Chondrocyte (in vitro differentiated cells): ENCODE measurements at regions not wholly inside any gene's neighbourhood (a gene's known extent, or its start where the extent isn't known, plus 50 kb on each side); places are given as distances from the start of the nearest gene placed in this dataset.

Experiments used
- DNase-seq: peaks from one replicate; pipeline ENCODE4 v3.0.0; 2021; ENCODE audit warnings: mixed read lengths, low spot score
- H3K27ac Mint-ChIP-seq: one replicate; pipeline ENCODE4 v1.8.0; 2021; ENCODE audit warnings: mild to moderate bottlenecking, moderate library complexity, mixed read lengths; ENCODE audit not compliant: unreplicated experiment
- H3K27me3 Mint-ChIP-seq: 2 replicates; pipeline ENCODE4 v1.8.0; 2021; ENCODE audit warnings: low read depth, mixed read lengths
- H3K36me3 Mint-ChIP-seq: 2 replicates; pipeline ENCODE4 v1.8.0; 2021; ENCODE audit warnings: low read depth, mixed read lengths
- H3K4me1 Mint-ChIP-seq: 2 replicates; pipeline ENCODE4 v1.8.0; 2021; ENCODE audit warnings: low read depth, mild to moderate bottlenecking, mixed read lengths
- H3K4me3 Mint-ChIP-seq: one replicate; pipeline ENCODE4 v1.8.0; 2021; ENCODE audit warnings: mild to moderate bottlenecking, moderate library complexity, mixed read lengths; ENCODE audit not compliant: unreplicated experiment
- H3K9me3 Mint-ChIP-seq: 2 replicates; pipeline ENCODE4 v1.8.0; 2021; ENCODE audit warnings: low read depth, mixed read lengths
- TF ChIP-seq, protein P1 (sequence below): fragments of 200-600 bp; sonication (generic); IDR thresholded peaks from 2 replicates; pipeline ENCODE4 v1.5.0; 2021; ENCODE audit warnings: antibody characterized with exemption, mild to moderate bottlenecking, moderate library complexity

DNA sequence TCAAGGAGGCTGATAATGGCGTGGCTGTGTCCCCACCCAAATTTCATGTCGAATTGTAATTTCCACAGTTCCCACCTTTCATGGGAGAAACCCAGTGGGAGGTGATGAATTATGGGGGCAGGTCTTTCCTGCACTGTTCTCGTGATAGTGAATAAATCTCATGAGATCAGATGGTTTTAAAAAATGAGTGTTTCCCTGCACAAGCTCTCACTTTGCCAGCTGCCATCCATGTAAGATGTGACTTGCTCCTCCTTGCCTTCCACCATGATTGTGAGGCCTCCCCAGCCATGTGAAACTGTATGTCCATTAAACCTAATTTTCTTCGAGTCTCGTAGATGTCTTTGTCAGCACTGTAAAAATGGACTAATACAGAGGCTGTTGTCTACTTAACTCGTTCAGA lies 488.3 kb downstream of the SPRY1 start:
- peaks cover 2% of the 10 kb centered on the region for H3K36me3 Mint-ChIP-seq
- DNase-seq = no peak
- H3K4me1 Mint-ChIP-seq = peaks cover 4% of the 10 kb centered on the region

GRCh38 chr4:123889507-123889906 lies 492.9 kb downstream of the SPRY1 start:
- TF ChIP-seq, protein P1, sequence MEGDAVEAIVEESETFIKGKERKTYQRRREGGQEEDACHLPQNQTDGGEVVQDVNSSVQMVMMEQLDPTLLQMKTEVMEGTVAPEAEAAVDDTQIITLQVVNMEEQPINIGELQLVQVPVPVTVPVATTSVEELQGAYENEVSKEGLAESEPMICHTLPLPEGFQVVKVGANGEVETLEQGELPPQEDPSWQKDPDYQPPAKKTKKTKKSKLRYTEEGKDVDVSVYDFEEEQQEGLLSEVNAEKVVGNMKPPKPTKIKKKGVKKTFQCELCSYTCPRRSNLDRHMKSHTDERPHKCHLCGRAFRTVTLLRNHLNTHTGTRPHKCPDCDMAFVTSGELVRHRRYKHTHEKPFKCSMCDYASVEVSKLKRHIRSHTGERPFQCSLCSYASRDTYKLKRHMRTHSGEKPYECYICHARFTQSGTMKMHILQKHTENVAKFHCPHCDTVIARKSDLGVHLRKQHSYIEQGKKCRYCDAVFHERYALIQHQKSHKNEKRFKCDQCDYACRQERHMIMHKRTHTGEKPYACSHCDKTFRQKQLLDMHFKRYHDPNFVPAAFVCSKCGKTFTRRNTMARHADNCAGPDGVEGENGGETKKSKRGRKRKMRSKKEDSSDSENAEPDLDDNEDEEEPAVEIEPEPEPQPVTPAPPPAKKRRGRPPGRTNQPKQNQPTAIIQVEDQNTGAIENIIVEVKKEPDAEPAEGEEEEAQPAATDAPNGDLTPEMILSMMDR = no peak
- peaks cover 29% of the 10 kb centered on the region for H3K4me1 Mint-ChIP-seq
- H3K36me3 Mint-ChIP-seq = peaks cover 2% of the 10 kb centered on the region
- peaks cover 5% of the 10 kb centered on the region for H3K9me3 Mint-ChIP-seq
- H3K27ac Mint-ChIP-seq = no peak overlapping the region
- no peak for DNase-seq
- no peak overlapping the region for H3K4me3 Mint-ChIP-seq
- no peaks in the 10 kb centered on the region for H3K27me3 Mint-ChIP-seq

More for the DNA sequence above, 488.3 kb downstream of the SPRY1 start:
- H3K9me3 Mint-ChIP-seq = peaks cover 6% of the 10 kb centered on the region
- no peak overlapping the region for H3K27ac Mint-ChIP-seq
- TF ChIP-seq, protein P1 = no peak
- H3K4me3 Mint-ChIP-seq = no peak overlapping the region
- H3K27me3 Mint-ChIP-seq = no peaks in the 10 kb centered on the region

- no peak for DNase-seq
- no peaks in the 10 kb centered on the region for H3K9me3 Mint-ChIP-seq
- H3K36me3 Mint-ChIP-seq = no peaks in the 10 kb centered on the region
- no peaks in the 10 kb centered on the region for H3K27me3 Mint-ChIP-seq
- TF ChIP-seq, protein P1 = no peak
- peaks cover 29% of the 10 kb centered on the region for H3K4me1 Mint-ChIP-seq
- H3K4me3 Mint-ChIP-seq = no peak overlapping the region
- no peak overlapping the region for H3K27ac Mint-ChIP-seq
Measured at GRCh38 chr4:123890889-123891288, 494.3 kb downstream of the SPRY1 start.

- no peak overlapping the region for H3K4me3 Mint-ChIP-seq
- no peak for DNase-seq
- no peak overlapping the region for H3K27ac Mint-ChIP-seq
- H3K4me1 Mint-ChIP-seq = peaks cover 33% of the 10 kb centered on the region
- no peaks in the 10 kb centered on the region for H3K27me3 Mint-ChIP-seq
- no peaks in the 10 kb centered on the region for H3K36me3 Mint-ChIP-seq
- TF ChIP-seq, protein P1 = no peak
- no peaks in the 10 kb centered on the region for H3K9me3 Mint-ChIP-seq
Measured at GRCh38 chr4:123891881-123892280, 495.3 kb downstream of the SPRY1 start.

DNA sequence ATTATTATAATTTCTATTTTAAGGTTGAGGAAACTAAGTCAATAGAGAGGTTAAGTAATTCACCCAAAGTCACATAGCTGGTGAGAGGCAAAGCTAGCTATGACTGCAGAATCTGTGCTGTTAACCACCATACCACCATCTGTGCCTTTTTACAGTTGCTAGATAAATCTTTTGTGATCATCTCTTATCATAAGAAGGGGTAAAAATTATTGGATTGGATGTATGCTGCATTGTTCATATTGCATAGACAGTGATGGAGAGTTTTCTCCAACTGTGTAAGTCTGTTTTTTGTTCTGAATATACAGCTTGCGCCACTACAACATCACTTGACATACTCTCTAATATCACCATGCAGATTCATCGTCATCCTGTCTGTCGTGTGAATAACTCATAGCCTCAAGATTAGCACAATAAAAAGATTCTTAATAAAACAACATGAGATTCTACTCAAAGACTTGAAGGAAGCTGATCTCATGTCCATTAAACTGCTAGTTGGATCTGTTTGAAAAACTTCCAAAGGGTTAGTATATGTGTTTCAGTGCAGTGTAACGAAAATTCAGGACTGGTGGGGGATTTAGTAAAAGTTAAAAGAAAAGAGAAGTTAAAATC lies 495.9 kb downstream of the SPRY1 start:
- Mint-ChIP-seq H3K36me3 (no peaks in the 10 kb centered on the region), H3K4me3 (no peak overlapping the region), H3K27me3 (no peaks in the 10 kb centered on the region), H3K9me3 (no peaks in the 10 kb centered on the region), H3K27ac (no peak overlapping the region), H3K4me1 (peaks cover 33% of the 10 kb centered on the region)
- TF ChIP-seq, protein P1 = no peak
- DNase-seq = no peak
